ENCODE measurements at regions not wholly inside any gene's neighbourhood (a gene's known extent, or its start where the extent isn't known, plus 50 kb on each side); places are given as distances from the start of the nearest gene placed in this dataset.

DNA sequence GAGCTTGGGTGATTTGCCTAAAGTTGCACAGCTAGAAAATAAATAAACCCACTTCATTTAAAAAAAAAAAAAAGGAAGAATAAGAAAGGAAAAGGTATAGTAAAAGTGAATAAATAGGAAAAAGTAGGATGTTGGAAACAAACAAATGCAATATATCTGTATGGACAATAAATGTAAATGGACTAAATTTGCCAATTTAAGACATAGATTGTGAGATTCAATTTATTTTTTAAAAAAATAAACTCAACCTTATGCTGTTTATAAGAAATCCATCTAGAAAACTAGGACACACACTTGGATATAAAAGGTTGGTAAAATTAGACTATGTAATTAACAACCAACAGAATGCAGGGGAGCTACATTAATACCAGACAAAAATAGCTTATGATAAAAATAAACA lies 300.0 kb downstream of the AJAP1 start:
- Histone ChIP-seq H3K9me3 (replicated peaks; ENCODE audit: control insufficient read depth, insufficient read depth, low read length) (no peaks in the 10 kb centered on the region; the same call in 2 of the 3 replicates), H3K36me3 (ENCODE audit: control insufficient read depth in 2 of 2, insufficient read depth in 2 of 2, low read length in 1 of 2) (no peaks in the 10 kb centered on the region), H3K27me3 (replicated peaks in 1 of 2; ENCODE audit: control insufficient read depth in 2 of 2, insufficient read depth in 2 of 2, low read length in 1 of 2) (no peaks in the 10 kb centered on the region), H3K4me3 (no peak overlapping the region), H2AFZ (ENCODE audit: control insufficient read depth, low read depth, low read length) (no peak overlapping the region), H3K27ac (ENCODE audit: control insufficient read depth, insufficient read depth) (no peak overlapping the region), H3K9ac (ENCODE audit: control insufficient read depth, insufficient read depth, low read length) (no peak overlapping the region), H3K4me2 (ENCODE audit: control insufficient read depth, insufficient read depth) (no peak overlapping the region), H4K20me1 (ENCODE audit: control insufficient read depth, insufficient read depth) (no peaks in the 10 kb centered on the region), H3K4me1 (ENCODE audit: control insufficient read depth, insufficient read depth, low read length) (no peaks in the 10 kb centered on the region), H3K79me2 (ENCODE audit: control insufficient read depth, insufficient read depth, low read length) (no peaks in the 10 kb centered on the region)
- no peak for DNase-seq (ENCODE audit: low read depth, low spot score)
- SMC1A ChIA-PET (ENCODE audit: uncharacterized antibody, unreplicated experiment), result no interaction called here
- in situ Hi-C loops (cut with MboI), result no loop called here
- no TSS peak for BruUV-seq (replicated peaks)
- no peak for FAIRE-seq
- TF ChIP-seq KLF5 (IDR thresholded peaks at IDR 0.05; ENCODE audit: partially characterized antibody) (no peak), RB1 (IDR thresholded peaks at IDR 0.05; ENCODE audit: borderline replicate concordance) (no peak), PAX5 (IDR thresholded peaks at IDR 0.05; ENCODE audit: borderline replicate concordance, low read depth, low read length) (no peak), ZNF24 (IDR thresholded peaks at IDR 0.05) (no peak), EED (IDR thresholded peaks at IDR 0.05; ENCODE audit: low read depth) (no peak), YBX1 (IDR thresholded peaks at IDR 0.05) (no peak), MYC (IDR thresholded peaks at IDR 0.05; ENCODE audit: insufficient read depth, insufficient read length, insufficient replicate concordance, low read length, severe bottlenecking) (no peak), TCF3 (IDR thresholded peaks at IDR 0.05; ENCODE audit: borderline replicate concordance, insufficient read depth, low read depth, low read length) (no peak), FOS (IDR thresholded peaks at IDR 0.05; ENCODE audit: borderline replicate concordance, extremely low read depth, insufficient read length) (no peak), POLR2AphosphoS2 (IDR thresholded peaks at IDR 0.05; ENCODE audit: low read depth, low read length) (no peak), ASH2L (IDR thresholded peaks at IDR 0.05; ENCODE audit: borderline replicate concordance, low read depth) (no peak), NFXL1 (IDR thresholded peaks at IDR 0.05; ENCODE audit: borderline replicate concordance) (no peak)
- TF ChIP-seq, protein P1, sequence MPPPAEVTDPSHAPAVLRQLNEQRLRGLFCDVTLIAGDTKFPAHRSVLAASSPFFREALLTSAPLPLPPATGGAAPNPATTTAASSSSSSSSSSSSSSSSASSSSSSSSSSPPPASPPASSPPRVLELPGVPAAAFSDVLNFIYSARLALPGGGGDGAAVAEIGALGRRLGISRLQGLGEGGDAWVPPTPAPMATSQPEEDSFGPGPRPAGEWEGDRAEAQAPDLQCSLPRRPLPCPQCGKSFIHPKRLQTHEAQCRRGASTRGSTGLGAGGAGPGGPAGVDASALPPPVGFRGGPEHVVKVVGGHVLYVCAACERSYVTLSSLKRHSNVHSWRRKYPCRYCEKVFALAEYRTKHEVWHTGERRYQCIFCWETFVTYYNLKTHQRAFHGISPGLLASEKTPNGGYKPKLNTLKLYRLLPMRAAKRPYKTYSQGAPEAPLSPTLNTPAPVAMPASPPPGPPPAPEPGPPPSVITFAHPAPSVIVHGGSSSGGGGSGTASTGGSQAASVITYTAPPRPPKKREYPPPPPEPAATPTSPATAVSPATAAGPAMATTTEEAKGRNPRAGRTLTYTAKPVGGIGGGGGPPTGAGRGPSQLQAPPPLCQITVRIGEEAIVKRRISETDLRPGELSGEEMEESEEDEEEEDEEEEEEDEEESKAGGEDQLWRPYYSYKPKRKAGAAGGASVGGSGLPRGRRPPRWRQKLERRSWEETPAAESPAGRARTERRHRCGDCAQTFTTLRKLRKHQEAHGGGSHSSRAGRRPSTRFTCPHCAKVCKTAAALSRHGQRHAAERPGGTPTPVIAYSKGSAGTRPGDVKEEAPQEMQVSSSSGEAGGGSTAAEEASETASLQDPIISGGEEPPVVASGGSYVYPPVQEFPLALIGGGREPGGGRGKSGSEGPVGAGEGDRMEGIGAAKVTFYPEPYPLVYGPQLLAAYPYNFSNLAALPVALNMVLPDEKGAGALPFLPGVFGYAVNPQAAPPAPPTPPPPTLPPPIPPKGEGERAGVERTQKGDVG (CRISPR knock-in tag; IDR thresholded peaks at IDR 0.05), result no peak
- TF ChIP-seq, protein P2, sequence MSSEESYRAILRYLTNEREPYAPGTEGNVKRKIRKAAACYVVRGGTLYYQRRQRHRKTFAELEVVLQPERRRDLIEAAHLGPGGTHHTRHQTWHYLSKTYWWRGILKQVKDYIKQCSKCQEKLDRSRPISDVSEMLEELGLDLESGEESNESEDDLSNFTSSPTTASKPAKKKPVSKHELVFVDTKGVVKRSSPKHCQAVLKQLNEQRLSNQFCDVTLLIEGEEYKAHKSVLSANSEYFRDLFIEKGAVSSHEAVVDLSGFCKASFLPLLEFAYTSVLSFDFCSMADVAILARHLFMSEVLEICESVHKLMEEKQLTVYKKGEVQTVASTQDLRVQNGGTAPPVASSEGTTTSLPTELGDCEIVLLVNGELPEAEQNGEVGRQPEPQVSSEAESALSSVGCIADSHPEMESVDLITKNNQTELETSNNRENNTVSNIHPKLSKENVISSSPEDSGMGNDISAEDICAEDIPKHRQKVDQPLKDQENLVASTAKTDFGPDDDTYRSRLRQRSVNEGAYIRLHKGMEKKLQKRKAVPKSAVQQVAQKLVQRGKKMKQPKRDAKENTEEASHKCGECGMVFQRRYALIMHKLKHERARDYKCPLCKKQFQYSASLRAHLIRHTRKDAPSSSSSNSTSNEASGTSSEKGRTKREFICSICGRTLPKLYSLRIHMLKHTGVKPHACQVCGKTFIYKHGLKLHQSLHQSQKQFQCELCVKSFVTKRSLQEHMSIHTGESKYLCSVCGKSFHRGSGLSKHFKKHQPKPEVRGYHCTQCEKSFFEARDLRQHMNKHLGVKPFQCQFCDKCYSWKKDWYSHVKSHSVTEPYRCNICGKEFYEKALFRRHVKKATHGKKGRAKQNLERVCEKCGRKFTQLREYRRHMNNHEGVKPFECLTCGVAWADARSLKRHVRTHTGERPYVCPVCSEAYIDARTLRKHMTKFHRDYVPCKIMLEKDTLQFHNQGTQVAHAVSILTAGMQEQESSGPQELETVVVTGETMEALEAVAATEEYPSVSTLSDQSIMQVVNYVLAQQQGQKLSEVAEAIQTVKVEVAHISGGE (CRISPR knock-in tag; IDR thresholded peaks at IDR 0.05), result no peak
- TF ChIP-seq, protein P3, sequence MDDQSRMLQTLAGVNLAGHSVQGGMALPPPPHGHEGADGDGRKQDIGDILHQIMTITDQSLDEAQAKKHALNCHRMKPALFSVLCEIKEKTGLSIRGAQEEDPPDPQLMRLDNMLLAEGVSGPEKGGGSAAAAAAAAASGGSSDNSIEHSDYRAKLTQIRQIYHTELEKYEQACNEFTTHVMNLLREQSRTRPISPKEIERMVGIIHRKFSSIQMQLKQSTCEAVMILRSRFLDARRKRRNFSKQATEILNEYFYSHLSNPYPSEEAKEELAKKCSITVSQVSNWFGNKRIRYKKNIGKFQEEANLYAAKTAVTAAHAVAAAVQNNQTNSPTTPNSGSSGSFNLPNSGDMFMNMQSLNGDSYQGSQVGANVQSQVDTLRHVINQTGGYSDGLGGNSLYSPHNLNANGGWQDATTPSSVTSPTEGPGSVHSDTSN (IDR thresholded peaks at IDR 0.05; ENCODE audit: insufficient replicate concordance, low read depth, low read length), result no peak
- TF ChIP-seq, protein P4, sequence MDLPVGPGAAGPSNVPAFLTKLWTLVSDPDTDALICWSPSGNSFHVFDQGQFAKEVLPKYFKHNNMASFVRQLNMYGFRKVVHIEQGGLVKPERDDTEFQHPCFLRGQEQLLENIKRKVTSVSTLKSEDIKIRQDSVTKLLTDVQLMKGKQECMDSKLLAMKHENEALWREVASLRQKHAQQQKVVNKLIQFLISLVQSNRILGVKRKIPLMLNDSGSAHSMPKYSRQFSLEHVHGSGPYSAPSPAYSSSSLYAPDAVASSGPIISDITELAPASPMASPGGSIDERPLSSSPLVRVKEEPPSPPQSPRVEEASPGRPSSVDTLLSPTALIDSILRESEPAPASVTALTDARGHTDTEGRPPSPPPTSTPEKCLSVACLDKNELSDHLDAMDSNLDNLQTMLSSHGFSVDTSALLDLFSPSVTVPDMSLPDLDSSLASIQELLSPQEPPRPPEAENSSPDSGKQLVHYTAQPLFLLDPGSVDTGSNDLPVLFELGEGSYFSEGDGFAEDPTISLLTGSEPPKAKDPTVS (IDR thresholded peaks at IDR 0.05; ENCODE audit: low read depth, low read length), result no peak
- POLR2A ChIA-PET, result no interaction called here
- no peak for ATAC-seq
- RAD21 ChIA-PET (ENCODE audit: unreplicated experiment), result no interaction called here
- CTCF ChIA-PET, result no interaction called here
- intact Hi-C loops (cut with micrococcal nuclease; ENCODE audit: unreplicated experiment), result no loop called here
